ENCODE measurements at regions not wholly inside any gene's neighbourhood (a gene's known extent, or its start where the extent isn't known, plus 50 kb on each side); places are given as distances from the start of the nearest gene placed in this dataset.

- POLR2A ChIA-PET = no interaction called here
- Mint-ChIP-seq H3K27ac (no peak overlapping the region), H3K27me3 (ENCODE audit: low read depth) (no peaks in the 10 kb centered on the region), H3K9me3 (ENCODE audit: insufficient read depth) (peaks cover 5% of the 10 kb centered on the region), H3K4me1 (ENCODE audit: low read depth) (no peaks in the 10 kb centered on the region), H3K36me3 (ENCODE audit: low read depth) (no peaks in the 10 kb centered on the region), H3K4me3 (no peak overlapping the region)
- CTCF ChIA-PET = no interaction called here
- DNase-seq = no peak
- ATAC-seq = no peak
Measured at GRCh38 chr13:107900775-107901174, 314.6 kb downstream of the LIG4 start.

GRCh38 chr13:107886118-107886517, 329.2 kb downstream of the LIG4 start:
- Mint-ChIP-seq H3K27me3 (ENCODE audit: low read depth) (no peaks in the 10 kb centered on the region), H3K27ac (no peak overlapping the region), H3K36me3 (ENCODE audit: low read depth) (no peaks in the 10 kb centered on the region), H3K4me1 (ENCODE audit: low read depth) (no peaks in the 10 kb centered on the region), H3K4me3 (no peak overlapping the region), H3K9me3 (ENCODE audit: insufficient read depth) (no peaks in the 10 kb centered on the region)
- ChIA-PET POLR2A (interaction anchor here (0.6 kb wide), 1 partner anchor 10 kb away, joined by 3 read pairs; no protein-coding TSS in a partner anchor), CTCF (no interaction called here)
- DNase-seq = no peak
- ATAC-seq = no peak

GRCh38 chr13:107884564-107884963, 330.8 kb downstream of the LIG4 start:
- H3K27ac Mint-ChIP-seq = no peak overlapping the region
- H3K4me3 Mint-ChIP-seq = no peak overlapping the region
- no peaks in the 10 kb centered on the region for H3K4me1 Mint-ChIP-seq (ENCODE audit: low read depth)
- ChIA-PET POLR2A (no interaction called here), CTCF (no interaction called here)
- no peaks in the 10 kb centered on the region for H3K9me3 Mint-ChIP-seq (ENCODE audit: insufficient read depth)
- ATAC-seq (no peak), DNase-seq (no peak)
- H3K27me3 Mint-ChIP-seq (ENCODE audit: low read depth) = no peaks in the 10 kb centered on the region
- H3K36me3 Mint-ChIP-seq (ENCODE audit: low read depth) = no peaks in the 10 kb centered on the region

- H3K27ac Mint-ChIP-seq = no peak overlapping the region
- H3K4me3 Mint-ChIP-seq = no peak overlapping the region
- POLR2A ChIA-PET = no interaction called here
- ATAC-seq (no peak), DNase-seq (no peak)
- H3K9me3 Mint-ChIP-seq (ENCODE audit: insufficient read depth) = no peaks in the 10 kb centered on the region
- H3K27me3 Mint-ChIP-seq (ENCODE audit: low read depth) = no peaks in the 10 kb centered on the region
- CTCF ChIA-PET = no interaction called here
- no peaks in the 10 kb centered on the region for H3K4me1 Mint-ChIP-seq (ENCODE audit: low read depth)
- no peaks in the 10 kb centered on the region for H3K36me3 Mint-ChIP-seq (ENCODE audit: low read depth)
Measured at GRCh38 chr13:107883561-107884175, 331.7 kb downstream of the LIG4 start.

GRCh38 chr13:107882708-107883560, 332.4 kb downstream of the LIG4 start:
- ATAC-seq (no peak), DNase-seq (no peak)
- ChIA-PET CTCF (no interaction called here), POLR2A (no interaction called here)
- H3K9me3 Mint-ChIP-seq (ENCODE audit: insufficient read depth) = no peaks in the 10 kb centered on the region
- H3K27me3 Mint-ChIP-seq (ENCODE audit: low read depth) = no peaks in the 10 kb centered on the region
- H3K4me3 Mint-ChIP-seq = no peak overlapping the region
- no peaks in the 10 kb centered on the region for H3K36me3 Mint-ChIP-seq (ENCODE audit: low read depth)
- H3K4me1 Mint-ChIP-seq (ENCODE audit: low read depth) = no peaks in the 10 kb centered on the region
- H3K27ac Mint-ChIP-seq = no peak overlapping the region

- Mint-ChIP-seq H3K27ac (no peak overlapping the region), H3K9me3 (ENCODE audit: insufficient read depth) (no peaks in the 10 kb centered on the region), H3K4me3 (no peak overlapping the region), H3K27me3 (ENCODE audit: low read depth) (no peaks in the 10 kb centered on the region), H3K36me3 (ENCODE audit: low read depth) (no peaks in the 10 kb centered on the region), H3K4me1 (ENCODE audit: low read depth) (no peaks in the 10 kb centered on the region)
- ATAC-seq (no peak), DNase-seq (no peak)
- POLR2A ChIA-PET = no interaction called here
- CTCF ChIA-PET = no interaction called here
Measured at GRCh38 chr13:107881362-107881761, 334.0 kb downstream of the LIG4 start.

GRCh38 chr13:107874456-107874855, 340.9 kb downstream of the LIG4 start:
- ChIA-PET CTCF (no interaction called here), POLR2A (no interaction called here)
- DNase-seq (no peak), ATAC-seq (no peak)
- no peaks in the 10 kb centered on the region for H3K4me1 Mint-ChIP-seq (ENCODE audit: low read depth)
- H3K27ac Mint-ChIP-seq = no peak overlapping the region
- H3K27me3 Mint-ChIP-seq (ENCODE audit: low read depth) = peaks cover 4% of the 10 kb centered on the region
- H3K36me3 Mint-ChIP-seq (ENCODE audit: low read depth) = no peaks in the 10 kb centered on the region
- no peaks in the 10 kb centered on the region for H3K9me3 Mint-ChIP-seq (ENCODE audit: insufficient read depth)
- no peak overlapping the region for H3K4me3 Mint-ChIP-seq

- Mint-ChIP-seq H3K9me3 (ENCODE audit: insufficient read depth) (no peaks in the 10 kb centered on the region), H3K27me3 (ENCODE audit: low read depth) (peaks cover 4% of the 10 kb centered on the region), H3K36me3 (ENCODE audit: low read depth) (no peaks in the 10 kb centered on the region), H3K4me1 (ENCODE audit: low read depth) (no peaks in the 10 kb centered on the region), H3K4me3 (no peak overlapping the region), H3K27ac (no peak overlapping the region)
- ATAC-seq (no peak), DNase-seq (no peak)
- POLR2A ChIA-PET = no interaction called here
- CTCF ChIA-PET = no interaction called here
Measured at GRCh38 chr13:107873926-107874325, 341.4 kb downstream of the LIG4 start.

GRCh38 chr13:107870400-107870799, 344.9 kb downstream of the LIG4 start:
- H3K4me1 Mint-ChIP-seq (ENCODE audit: low read depth) = peaks cover 6% of the 10 kb centered on the region
- DNase-seq (no peak), ATAC-seq (no peak)
- POLR2A ChIA-PET = no interaction called here
- CTCF ChIA-PET = no interaction called here
- H3K27me3 Mint-ChIP-seq (ENCODE audit: low read depth) = peaks cover 27% of the 10 kb centered on the region
- no peak overlapping the region for H3K4me3 Mint-ChIP-seq
- H3K36me3 Mint-ChIP-seq (ENCODE audit: low read depth) = no peaks in the 10 kb centered on the region
- no peaks in the 10 kb centered on the region for H3K9me3 Mint-ChIP-seq (ENCODE audit: insufficient read depth)
- no peak overlapping the region for H3K27ac Mint-ChIP-seq

- H3K36me3 Mint-ChIP-seq (ENCODE audit: low read depth) = no peaks in the 10 kb centered on the region
- ChIA-PET POLR2A (no interaction called here), CTCF (no interaction called here)
- ATAC-seq = no peak
- H3K27ac Mint-ChIP-seq = no peak overlapping the region
- H3K4me1 Mint-ChIP-seq (ENCODE audit: low read depth) = peaks cover 6% of the 10 kb centered on the region
- no peak for DNase-seq
- H3K4me3 Mint-ChIP-seq = peak overlapping the region; percentile 31
- H3K9me3 Mint-ChIP-seq (ENCODE audit: insufficient read depth) = no peaks in the 10 kb centered on the region
- H3K27me3 Mint-ChIP-seq (ENCODE audit: low read depth) = peaks cover 37% of the 10 kb centered on the region
Measured at GRCh38 chr13:107867701-107868661, 347.4 kb downstream of the LIG4 start.

- peaks cover 6% of the 10 kb centered on the region for H3K4me1 Mint-ChIP-seq (ENCODE audit: low read depth)
- CTCF ChIA-PET = no interaction called here
- peaks cover 37% of the 10 kb centered on the region for H3K27me3 Mint-ChIP-seq (ENCODE audit: low read depth)
- no peak for ATAC-seq
- no peak overlapping the region for H3K4me3 Mint-ChIP-seq
- H3K9me3 Mint-ChIP-seq (ENCODE audit: insufficient read depth) = no peaks in the 10 kb centered on the region
- no peak for DNase-seq
- H3K36me3 Mint-ChIP-seq (ENCODE audit: low read depth) = no peaks in the 10 kb centered on the region
- H3K27ac Mint-ChIP-seq = no peak overlapping the region
- POLR2A ChIA-PET = no interaction called here
Measured at GRCh38 chr13:107866941-107867623, 348.3 kb downstream of the LIG4 start.
